ENCODE measurements at regions not wholly inside any gene's neighbourhood (a gene's known extent, or its start where the extent isn't known, plus 50 kb on each side); places are given as distances from the start of the nearest gene placed in this dataset.

GRCh38 chr1:87508247-87508787 is 179.6 kb downstream of the LMO4 start (continued):
- no peak for TF ChIP-seq CTCF (IDR thresholded peaks at IDR 0.05 in 2 of 3, conservative IDR thresholded peaks at IDR 0.05 in 1 of 3; ENCODE audit: control insufficient read depth in 2 of 3, extremely low read depth in 1 of 3, insufficient read depth in 1 of 3, low read depth in 3 of 3, low read length in 3 of 3)
- no peak for TF ChIP-seq NR2C2 (IDR thresholded peaks at IDR 0.05; ENCODE audit: borderline replicate concordance, control insufficient read depth, insufficient read length, low read depth)
- no peak for TF ChIP-seq LARP7 (IDR thresholded peaks at IDR 0.05)

GRCh38 chr1:87510540-87510939 is 181.9 kb downstream of the LMO4 start:
- no TSS peak for BruUV-seq (replicated peaks)
- no peak for ATAC-seq
- ChIA-PET RAD21 (ENCODE audit: unreplicated experiment) (no interaction called here), SMC1A (ENCODE audit: uncharacterized antibody, unreplicated experiment) (no interaction called here), CTCF (no interaction called here), POLR2A (no interaction called here)
- no peaks in the 10 kb centered on the region for H3K4me1 ChIP-seq (ENCODE audit: control insufficient read depth, insufficient read depth, low read length)
- H3K9ac ChIP-seq (ENCODE audit: control insufficient read depth, insufficient read depth, low read length), result no peak overlapping the region
- H3K27ac ChIP-seq (ENCODE audit: control insufficient read depth, insufficient read depth), result no peak overlapping the region
- no peak overlapping the region for H2AFZ ChIP-seq (ENCODE audit: control insufficient read depth, low read depth, low read length)
- no peaks in the 10 kb centered on the region for H3K79me2 ChIP-seq (ENCODE audit: control insufficient read depth, insufficient read depth, low read length)
- no peak for TF ChIP-seq SPI1 (IDR thresholded peaks at IDR 0.05; ENCODE audit: borderline replicate concordance, insufficient read depth, low read depth, low read length)
- no peak for TF ChIP-seq YBX1 (IDR thresholded peaks at IDR 0.05)
- TF ChIP-seq EP300 (IDR thresholded peaks at IDR 0.05; ENCODE audit: borderline replicate concordance in 1 of 2, control insufficient read depth in 1 of 2, low read depth in 2 of 2, low read length in 2 of 2), result no peak
- no peak for TF ChIP-seq ETV6 (conservative IDR thresholded peaks at IDR 0.05 in 1 of 2, IDR thresholded peaks at IDR 0.05 in 1 of 2; ENCODE audit: borderline replicate concordance in 1 of 2, low read depth in 1 of 2)
- TF ChIP-seq ZNF384 (IDR thresholded peaks at IDR 0.05; ENCODE audit: borderline replicate concordance, low read depth, low read length), result no peak
- no peak for TF ChIP-seq YY1 (IDR thresholded peaks at IDR 0.05; ENCODE audit: low read depth, low read length)
- no peak for TF ChIP-seq ZNF24 (IDR thresholded peaks at IDR 0.05)
- no peak for TF ChIP-seq NKRF (conservative IDR thresholded peaks at IDR 0.05)
- no peak for TF ChIP-seq CEBPZ (IDR thresholded peaks at IDR 0.05; ENCODE audit: low read depth, low read length)
- no peak for TF ChIP-seq NFYB (IDR thresholded peaks at IDR 0.05; ENCODE audit: insufficient read depth, low read depth, low read length)
- no peak for TF ChIP-seq ZBED1 (IDR thresholded peaks at IDR 0.05; ENCODE audit: borderline replicate concordance)
- no peak overlapping the region for H3K4me2 ChIP-seq (ENCODE audit: control insufficient read depth, insufficient read depth)
- WGBS (ENCODE audit: insufficient coverage, insufficient replicate concordance, low lambda C conversion rate, missing lambda C conversion rate), result 83% methylated on average over 3 of the region's 3 CpGs
- no peak for DNase-seq (ENCODE audit: low read depth, low spot score)
- H3K4me3 ChIP-seq, result no peak overlapping the region
- H4K20me1 ChIP-seq (ENCODE audit: control insufficient read depth, insufficient read depth), result no peaks in the 10 kb centered on the region
- intact Hi-C loops (cut with micrococcal nuclease; ENCODE audit: unreplicated experiment), result no loop called here
- no peaks in the 10 kb centered on the region; the same call in 2 of the 3 replicates for H3K9me3 ChIP-seq (replicated peaks; ENCODE audit: control insufficient read depth, insufficient read depth, low read length)
- no peaks in the 10 kb centered on the region for H3K27me3 ChIP-seq (replicated peaks in 1 of 2; ENCODE audit: control insufficient read depth in 2 of 2, insufficient read depth in 2 of 2, low read length in 1 of 2)
- in situ Hi-C loops (cut with MboI), result no loop called here
- H3K36me3 ChIP-seq (ENCODE audit: control insufficient read depth in 2 of 2, insufficient read depth in 2 of 2, low read length in 1 of 2), result no peaks in the 10 kb centered on the region
- FAIRE-seq, result no peak

Measured in GM12878 (cell line).